ENCODE measurements at regions not wholly inside any gene's neighbourhood (a gene's known extent, or its start where the extent isn't known, plus 50 kb on each side); places are given as distances from the start of the nearest gene placed in this dataset.
"Not testable (repeated sequence)": the region's sequence is repeated elsewhere in the genome, so short reads cannot be mapped to it uniquely, and the experiment has no call there.

DNA sequence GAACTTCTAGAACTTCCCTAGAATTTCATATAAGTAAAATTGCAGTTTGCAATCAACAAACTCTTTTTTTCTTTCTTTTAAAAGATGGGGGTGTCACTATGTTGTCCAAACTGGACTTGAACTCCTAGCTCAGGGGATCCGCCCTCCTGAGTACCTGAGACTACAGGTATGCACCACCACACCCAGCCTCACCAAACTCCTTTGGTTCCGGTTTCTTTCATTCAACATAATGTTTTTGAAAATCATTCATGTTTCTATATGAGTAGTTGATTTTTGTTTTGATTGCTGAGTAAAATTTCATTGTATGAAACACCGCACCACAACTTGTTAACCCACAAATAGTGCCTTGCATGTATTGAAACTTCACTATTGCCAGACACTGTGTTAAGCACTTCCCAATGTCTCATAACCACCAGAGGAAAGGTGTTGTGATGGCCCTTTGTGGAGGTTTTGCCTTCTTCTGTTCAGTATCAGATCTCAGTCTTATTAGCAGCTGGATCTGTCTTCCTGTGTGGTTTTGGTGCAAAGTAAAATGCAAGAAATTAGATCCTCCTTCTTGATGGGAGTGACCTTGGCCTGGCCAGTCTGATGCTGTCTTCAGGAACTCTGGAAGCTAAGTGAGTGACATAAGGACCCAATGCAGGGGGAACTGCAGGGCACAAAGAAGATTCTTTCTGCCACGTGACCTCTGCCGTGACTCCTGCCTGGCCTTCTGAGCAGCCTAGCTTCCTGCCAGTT, 78.8 kb upstream of the UBE2E1 start:
- no peaks in the 10 kb centered on the region for H3K9me3 ChIP-seq
- no peaks in the 10 kb centered on the region for H3K36me3 ChIP-seq
- no peaks in the 10 kb centered on the region for H3K4me1 ChIP-seq
- TF ChIP-seq, protein P1, sequence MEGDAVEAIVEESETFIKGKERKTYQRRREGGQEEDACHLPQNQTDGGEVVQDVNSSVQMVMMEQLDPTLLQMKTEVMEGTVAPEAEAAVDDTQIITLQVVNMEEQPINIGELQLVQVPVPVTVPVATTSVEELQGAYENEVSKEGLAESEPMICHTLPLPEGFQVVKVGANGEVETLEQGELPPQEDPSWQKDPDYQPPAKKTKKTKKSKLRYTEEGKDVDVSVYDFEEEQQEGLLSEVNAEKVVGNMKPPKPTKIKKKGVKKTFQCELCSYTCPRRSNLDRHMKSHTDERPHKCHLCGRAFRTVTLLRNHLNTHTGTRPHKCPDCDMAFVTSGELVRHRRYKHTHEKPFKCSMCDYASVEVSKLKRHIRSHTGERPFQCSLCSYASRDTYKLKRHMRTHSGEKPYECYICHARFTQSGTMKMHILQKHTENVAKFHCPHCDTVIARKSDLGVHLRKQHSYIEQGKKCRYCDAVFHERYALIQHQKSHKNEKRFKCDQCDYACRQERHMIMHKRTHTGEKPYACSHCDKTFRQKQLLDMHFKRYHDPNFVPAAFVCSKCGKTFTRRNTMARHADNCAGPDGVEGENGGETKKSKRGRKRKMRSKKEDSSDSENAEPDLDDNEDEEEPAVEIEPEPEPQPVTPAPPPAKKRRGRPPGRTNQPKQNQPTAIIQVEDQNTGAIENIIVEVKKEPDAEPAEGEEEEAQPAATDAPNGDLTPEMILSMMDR (IDR thresholded peaks at IDR 0.05; ENCODE audit: low read depth, low read length): no peak
- DNase-seq: no peak
- no peaks in the 10 kb centered on the region for H3K27me3 ChIP-seq
- H3K4me3 ChIP-seq (ENCODE audit: low read depth, low read length): no peak overlapping the region

GRCh38 chr3:23728601-23729117, 77.1 kb upstream of the UBE2E1 start:
- Histone ChIP-seq H3K4me3 (ENCODE audit: low read depth, low read length) (no peak overlapping the region), H3K36me3 (no peaks in the 10 kb centered on the region), H3K27me3 (no peaks in the 10 kb centered on the region), H3K9me3 (no peaks in the 10 kb centered on the region), H3K4me1 (no peaks in the 10 kb centered on the region)
- DNase-seq: no peak
- TF ChIP-seq, protein P1 (IDR thresholded peaks at IDR 0.05; ENCODE audit: low read depth, low read length): no peak

DNA sequence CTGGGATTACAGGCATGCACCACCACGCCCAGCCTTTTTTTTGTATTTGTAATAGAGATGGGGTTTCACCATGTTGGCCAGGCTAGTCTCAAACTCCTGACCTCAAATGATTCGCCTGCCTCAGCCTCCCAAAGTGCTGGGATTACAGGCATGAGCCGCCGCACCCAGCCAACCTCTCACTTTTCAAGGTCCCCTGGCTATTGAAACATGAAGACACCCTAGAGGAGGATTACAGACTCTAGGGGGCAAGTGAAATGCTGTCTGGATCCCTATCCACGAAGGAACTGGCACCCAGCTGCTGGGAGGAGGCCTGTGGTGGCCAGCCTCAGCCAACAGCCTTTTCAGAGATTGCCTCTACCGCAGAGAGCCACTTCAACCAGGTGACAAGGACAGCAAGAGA, 76.4 kb upstream of the UBE2E1 start:
- H3K9me3 ChIP-seq, H3K36me3 ChIP-seq, H3K4me1 ChIP-seq: not testable (repeated sequence)

DNA sequence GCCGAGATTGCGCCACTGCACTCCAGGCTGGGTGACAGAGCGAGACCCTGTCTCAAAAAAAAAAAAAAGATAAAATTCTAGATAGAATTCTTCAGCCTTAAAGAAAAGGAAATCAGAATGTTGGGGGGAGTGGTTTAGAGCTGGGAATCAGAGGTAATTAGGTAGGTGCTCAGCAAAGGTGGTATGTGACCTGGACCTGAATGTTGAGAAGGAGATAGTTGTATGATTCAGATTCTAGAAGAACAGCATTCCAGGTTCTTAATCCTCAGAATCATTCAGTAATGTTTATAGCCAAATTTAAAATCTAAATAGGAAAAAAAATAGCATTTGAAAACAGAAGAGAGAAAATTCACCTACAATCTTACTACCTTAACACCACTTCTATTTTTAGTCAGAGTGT, 71.3 kb upstream of the UBE2E1 start:
- no peaks in the 10 kb centered on the region for H3K36me3 ChIP-seq
- H3K4me1 ChIP-seq: peaks cover 3% of the 10 kb centered on the region; the same call in 1 of the 2 replicates
- H3K9me3 ChIP-seq: no peaks in the 10 kb centered on the region
- no peak overlapping the region for H3K4me3 ChIP-seq (ENCODE audit: low read depth, low read length)
- H3K27me3 ChIP-seq: no peaks in the 10 kb centered on the region
- TF ChIP-seq, protein P1 (IDR thresholded peaks at IDR 0.05; ENCODE audit: low read depth, low read length): no peak
- DNase-seq: no peak

More for the DNA sequence above, 76.4 kb upstream of the UBE2E1 start:
- H3K4me3 ChIP-seq (ENCODE audit: low read depth, low read length); DNase-seq; H3K27me3 ChIP-seq: not testable (repeated sequence)

GRCh38 chr3:23735062-23735461, 70.7 kb upstream of the UBE2E1 start:
- Histone ChIP-seq H3K36me3 (no peaks in the 10 kb centered on the region), H3K4me1 (peaks cover 3% of the 10 kb centered on the region; the same call in 1 of the 2 replicates), H3K4me3 (ENCODE audit: low read depth, low read length) (no peak overlapping the region), H3K9me3 (no peaks in the 10 kb centered on the region), H3K27me3 (no peaks in the 10 kb centered on the region)
- DNase-seq: no peak
- TF ChIP-seq, protein P1 (IDR thresholded peaks at IDR 0.05; ENCODE audit: low read depth, low read length): no peak

GRCh38 chr3:23735535-23736326, 70.0 kb upstream of the UBE2E1 start:
- H3K4me1 ChIP-seq: peaks cover 3% of the 10 kb centered on the region; the same call in 1 of the 2 replicates
- peak; percentile 93 for DNase-seq
- no peak overlapping the region for H3K4me3 ChIP-seq (ENCODE audit: low read depth, low read length)

More at GRCh38 chr3:23735535-23736326, 70.0 kb upstream of the UBE2E1 start:
- H3K36me3 ChIP-seq: no peaks in the 10 kb centered on the region
- H3K9me3 ChIP-seq: no peaks in the 10 kb centered on the region
- no peaks in the 10 kb centered on the region for H3K27me3 ChIP-seq
- TF ChIP-seq, protein P1 (IDR thresholded peaks at IDR 0.05; ENCODE audit: low read depth, low read length): no peak
